ENCODE measurements at regions not wholly inside any gene's neighbourhood (a gene's known extent, or its start where the extent isn't known, plus 50 kb on each side); places are given as distances from the start of the nearest gene placed in this dataset.

GRCh38 chr19:31639306-31639705 is 290.1 kb upstream of the TSHZ3 start:
- no peak overlapping the region for H3K4me3 ChIP-seq (ENCODE audit: insufficient read depth, low read length)
- DNase-seq (ENCODE audit: insufficient read length, low spot score, missing footprints), result no peak

GRCh38 chr19:31641591-31641990 is 292.4 kb upstream of the TSHZ3 start:
- H3K27ac ChIP-seq (ENCODE audit: low read depth, low read length), result no peak overlapping the region
- DNase-seq (ENCODE audit: insufficient read length, low spot score, missing footprints), result no peak
- no peak overlapping the region for H3K4me2 ChIP-seq (ENCODE audit: insufficient read depth, low read length)
- no peak overlapping the region for H3K4me3 ChIP-seq (ENCODE audit: insufficient read depth, low read length)
- H3K9me3 ChIP-seq (ENCODE audit: low read depth, low read length), result peaks cover 4% of the 10 kb centered on the region
- no peaks in the 10 kb centered on the region for H3K4me1 ChIP-seq (ENCODE audit: insufficient read depth, low read length)
- no peaks in the 10 kb centered on the region for H3K36me3 ChIP-seq (ENCODE audit: insufficient read depth, low read length)
- no peak overlapping the region for H2AFZ ChIP-seq (ENCODE audit: low read length)
- H4K20me1 ChIP-seq (ENCODE audit: insufficient read depth, low read length), result no peaks in the 10 kb centered on the region
- no peaks in the 10 kb centered on the region for H3K27me3 ChIP-seq (ENCODE audit: insufficient read depth, low read length)
- TF ChIP-seq, protein P1, sequence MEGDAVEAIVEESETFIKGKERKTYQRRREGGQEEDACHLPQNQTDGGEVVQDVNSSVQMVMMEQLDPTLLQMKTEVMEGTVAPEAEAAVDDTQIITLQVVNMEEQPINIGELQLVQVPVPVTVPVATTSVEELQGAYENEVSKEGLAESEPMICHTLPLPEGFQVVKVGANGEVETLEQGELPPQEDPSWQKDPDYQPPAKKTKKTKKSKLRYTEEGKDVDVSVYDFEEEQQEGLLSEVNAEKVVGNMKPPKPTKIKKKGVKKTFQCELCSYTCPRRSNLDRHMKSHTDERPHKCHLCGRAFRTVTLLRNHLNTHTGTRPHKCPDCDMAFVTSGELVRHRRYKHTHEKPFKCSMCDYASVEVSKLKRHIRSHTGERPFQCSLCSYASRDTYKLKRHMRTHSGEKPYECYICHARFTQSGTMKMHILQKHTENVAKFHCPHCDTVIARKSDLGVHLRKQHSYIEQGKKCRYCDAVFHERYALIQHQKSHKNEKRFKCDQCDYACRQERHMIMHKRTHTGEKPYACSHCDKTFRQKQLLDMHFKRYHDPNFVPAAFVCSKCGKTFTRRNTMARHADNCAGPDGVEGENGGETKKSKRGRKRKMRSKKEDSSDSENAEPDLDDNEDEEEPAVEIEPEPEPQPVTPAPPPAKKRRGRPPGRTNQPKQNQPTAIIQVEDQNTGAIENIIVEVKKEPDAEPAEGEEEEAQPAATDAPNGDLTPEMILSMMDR (IDR thresholded peaks at IDR 0.05; ENCODE audit: extremely low read depth, low read depth, low read length), result no peak
- no peaks in the 10 kb centered on the region for H3K79me2 ChIP-seq (ENCODE audit: insufficient read depth, low read length)

More at GRCh38 chr19:31639306-31639705, 290.1 kb upstream of the TSHZ3 start:
- no peaks in the 10 kb centered on the region for H3K27me3 ChIP-seq (ENCODE audit: insufficient read depth, low read length)
- H4K20me1 ChIP-seq (ENCODE audit: insufficient read depth, low read length), result no peaks in the 10 kb centered on the region
- TF ChIP-seq, protein P1 (IDR thresholded peaks at IDR 0.05; ENCODE audit: extremely low read depth, low read depth, low read length), result no peak
- no peak overlapping the region for H3K4me2 ChIP-seq (ENCODE audit: insufficient read depth, low read length)
- no peaks in the 10 kb centered on the region for H3K79me2 ChIP-seq (ENCODE audit: insufficient read depth, low read length)
- H3K4me1 ChIP-seq (ENCODE audit: insufficient read depth, low read length), result no peaks in the 10 kb centered on the region
- no peak overlapping the region for H2AFZ ChIP-seq (ENCODE audit: low read length)
- H3K36me3 ChIP-seq (ENCODE audit: insufficient read depth, low read length), result no peaks in the 10 kb centered on the region
- no peak overlapping the region for H3K27ac ChIP-seq (ENCODE audit: low read depth, low read length)
- H3K9me3 ChIP-seq (ENCODE audit: low read depth, low read length), result peaks cover 4% of the 10 kb centered on the region

- Histone ChIP-seq H3K27ac (ENCODE audit: low read depth, low read length) (no peak overlapping the region), H3K27me3 (ENCODE audit: insufficient read depth, low read length) (no peaks in the 10 kb centered on the region), H4K20me1 (ENCODE audit: insufficient read depth, low read length) (no peaks in the 10 kb centered on the region), H3K4me2 (ENCODE audit: insufficient read depth, low read length) (peak overlapping the region; percentile 9), H3K4me3 (ENCODE audit: insufficient read depth, low read length) (no peak overlapping the region), H3K4me1 (ENCODE audit: insufficient read depth, low read length) (no peaks in the 10 kb centered on the region), H2AFZ (ENCODE audit: low read length) (no peak overlapping the region), H3K9me3 (ENCODE audit: low read depth, low read length) (no peaks in the 10 kb centered on the region), H3K79me2 (ENCODE audit: insufficient read depth, low read length) (no peaks in the 10 kb centered on the region), H3K36me3 (ENCODE audit: insufficient read depth, low read length) (no peaks in the 10 kb centered on the region)
- TF ChIP-seq, protein P1 (IDR thresholded peaks at IDR 0.05; ENCODE audit: extremely low read depth, low read depth, low read length), result no peak
- no peak for DNase-seq (ENCODE audit: insufficient read length, low spot score, missing footprints)
Measured at GRCh38 chr19:31648347-31648746, 299.1 kb upstream of the TSHZ3 start.

- Histone ChIP-seq H3K4me2 (ENCODE audit: insufficient read depth, low read length) (no peak overlapping the region), H3K4me1 (ENCODE audit: insufficient read depth, low read length) (no peaks in the 10 kb centered on the region), H2AFZ (ENCODE audit: low read length) (no peak overlapping the region), H3K79me2 (ENCODE audit: insufficient read depth, low read length) (no peaks in the 10 kb centered on the region), H3K4me3 (ENCODE audit: insufficient read depth, low read length) (no peak overlapping the region), H4K20me1 (ENCODE audit: insufficient read depth, low read length) (no peaks in the 10 kb centered on the region), H3K9me3 (ENCODE audit: low read depth, low read length) (no peaks in the 10 kb centered on the region), H3K27ac (ENCODE audit: low read depth, low read length) (no peak overlapping the region), H3K27me3 (ENCODE audit: insufficient read depth, low read length) (no peaks in the 10 kb centered on the region), H3K36me3 (ENCODE audit: insufficient read depth, low read length) (no peaks in the 10 kb centered on the region)
- no peak for DNase-seq (ENCODE audit: insufficient read length, low spot score, missing footprints)
- TF ChIP-seq, protein P1 (IDR thresholded peaks at IDR 0.05; ENCODE audit: extremely low read depth, low read depth, low read length), result no peak
Measured at GRCh38 chr19:31656507-31656906, 307.3 kb upstream of the TSHZ3 start.

Measured in osteoblast (primary cell).